Astrocyte (in vitro differentiated cells and primary cell): ENCODE measurements at regions not wholly inside any gene's neighbourhood (a gene's known extent, or its start where the extent isn't known, plus 50 kb on each side); places are given as distances from the start of the nearest gene placed in this dataset.

Experiments used
- DNase-seq: peaks from one replicate; pipeline ENCODE4 v3.0.0-alpha.2; 2010; ENCODE audit warnings: low read depth
- FAIRE-seq: peaks from 2 replicates; lab custom pipeline; 2011; peaks lifted over from hg19 to GRCh38; lab: Jason Lieb, UNC
- H2AFZ ChIP-seq: 2 replicates; pipeline ENCODE4 v1.6.0; 2012; ENCODE audit warnings: low read depth, low read length, inconsistent platforms
- H3K27ac ChIP-seq: 2 replicates; pipeline ENCODE4 v1.5.1; 2011; ENCODE audit warnings: low read depth, low read length, inconsistent platforms
- H3K27me3 ChIP-seq: 2 replicates; pipeline ENCODE4 v1.6.0; 2011; ENCODE audit warnings: low read length, inconsistent platforms; ENCODE audit not compliant: insufficient read depth
- H3K36me3 ChIP-seq: 2 replicates; pipeline ENCODE4 v1.5.1; 2011; ENCODE audit warnings: low read length, inconsistent platforms; ENCODE audit not compliant: insufficient read depth
- H3K4me1 ChIP-seq: 2 replicates; pipeline ENCODE4 v1.5.1; 2011; ENCODE audit warnings: low read length, inconsistent platforms; ENCODE audit not compliant: insufficient read depth
- H3K4me2 ChIP-seq: 2 replicates; pipeline ENCODE4 v1.6.0; 2012; ENCODE audit warnings: low read length, inconsistent platforms
- H3K4me3 ChIP-seq: 2 replicates; pipeline ENCODE4 v1.5.1; 2011; ENCODE audit warnings: low read depth, mild to moderate bottlenecking, low read length, inconsistent platforms; ENCODE audit not compliant: insufficient read depth
- H3K79me2 ChIP-seq: 2 replicates; pipeline ENCODE4 v1.6.0; 2012; ENCODE audit warnings: mild to moderate bottlenecking, low read length, inconsistent platforms; ENCODE audit not compliant: insufficient read depth
- H3K9ac ChIP-seq: 2 replicates; pipeline ENCODE4 v1.6.0; 2012; ENCODE audit warnings: mild to moderate bottlenecking, low read length, inconsistent platforms
- H3K9me3 ChIP-seq: 2 replicates; pipeline ENCODE4 v1.5.1; 2012; ENCODE audit warnings: low read depth, mild to moderate bottlenecking, low read length, inconsistent platforms; ENCODE audit not compliant: insufficient read depth
- H4K20me1 ChIP-seq: 2 replicates; pipeline ENCODE4 v1.6.0; 2012; ENCODE audit warnings: low read length, inconsistent platforms; ENCODE audit not compliant: insufficient read depth
- H3K27ac Mint-ChIP-seq: one replicate; pipeline ENCODE4 v1.8.0; 2021; ENCODE audit warnings: mild to moderate bottlenecking, mixed read lengths; ENCODE audit not compliant: unreplicated experiment
- H3K27me3 Mint-ChIP-seq: one replicate; pipeline ENCODE4 v1.8.0; 2021; ENCODE audit warnings: low read depth, mixed read lengths; ENCODE audit not compliant: unreplicated experiment
- H3K36me3 Mint-ChIP-seq: one replicate; pipeline ENCODE4 v1.8.0; 2021; ENCODE audit warnings: low read depth, mixed read lengths; ENCODE audit not compliant: unreplicated experiment
- H3K4me1 Mint-ChIP-seq: one replicate; pipeline ENCODE4 v1.8.0; 2021; ENCODE audit warnings: low read depth, mixed read lengths; ENCODE audit not compliant: unreplicated experiment
- H3K4me3 Mint-ChIP-seq: one replicate; pipeline ENCODE4 v1.8.0; 2021; ENCODE audit warnings: mild to moderate bottlenecking, moderate library complexity, mixed read lengths; ENCODE audit not compliant: unreplicated experiment
- H3K9me3 Mint-ChIP-seq: one replicate; pipeline ENCODE4 v1.8.0; 2021; ENCODE audit warnings: mild to moderate bottlenecking, mixed read lengths; ENCODE audit not compliant: unreplicated experiment
- CTCF ChIP-seq: IDR thresholded peaks from 2 replicates; pipeline ENCODE4 v1.5.1; 2011; ENCODE audit warnings: low read depth, mild to moderate bottlenecking, inconsistent platforms, low read length, moderate library complexity; ENCODE audit not compliant: insufficient read depth
- EZH2 ChIP-seq: IDR thresholded peaks from 2 replicates; pipeline ENCODE4 v1.6.1; 2012; ENCODE audit warnings: mild to moderate bottlenecking, low read length, inconsistent platforms; ENCODE audit not compliant: insufficient read depth

GRCh38 chr3:24573576-24573975 lies 78.9 kb upstream of the THRB start:
- H3K9me3 Mint-ChIP-seq = peaks cover 17% of the 10 kb centered on the region
- no peak overlapping the region for H3K27ac ChIP-seq
- H3K4me2 ChIP-seq = no peak overlapping the region
- H3K4me3 ChIP-seq = no peak overlapping the region
- no peaks in the 10 kb centered on the region for H3K27me3 ChIP-seq
- no peak overlapping the region for H3K9ac ChIP-seq
- DNase-seq (no peak), FAIRE-seq (no peak)
- H3K4me1 Mint-ChIP-seq = no peaks in the 10 kb centered on the region
- peaks cover 2% of the 10 kb centered on the region for H3K36me3 Mint-ChIP-seq
- no peaks in the 10 kb centered on the region for H3K4me1 ChIP-seq
- no peaks in the 10 kb centered on the region for H3K9me3 ChIP-seq
- H3K27ac Mint-ChIP-seq = no peak overlapping the region
- H2AFZ ChIP-seq = no peak overlapping the region
- TF ChIP-seq CTCF (no peak), EZH2 (no peak)
- no peaks in the 10 kb centered on the region for H4K20me1 ChIP-seq
- H3K79me2 ChIP-seq = no peaks in the 10 kb centered on the region
- peaks cover 2% of the 10 kb centered on the region for H3K27me3 Mint-ChIP-seq
- H3K4me3 Mint-ChIP-seq = no peak overlapping the region
- H3K36me3 ChIP-seq = no peaks in the 10 kb centered on the region

- no peak overlapping the region for H3K27ac ChIP-seq
- H3K79me2 ChIP-seq = no peaks in the 10 kb centered on the region
- no peaks in the 10 kb centered on the region for H3K9me3 ChIP-seq
- H3K4me3 ChIP-seq = no peak overlapping the region
- H3K4me1 Mint-ChIP-seq = peaks cover 2% of the 10 kb centered on the region
- no peaks in the 10 kb centered on the region for H3K27me3 ChIP-seq
- H3K4me3 Mint-ChIP-seq = no peak overlapping the region
- no peaks in the 10 kb centered on the region for H3K36me3 ChIP-seq
- no peaks in the 10 kb centered on the region for H3K9me3 Mint-ChIP-seq
- no peaks in the 10 kb centered on the region for H4K20me1 ChIP-seq
- no peaks in the 10 kb centered on the region for H3K27me3 Mint-ChIP-seq
- no peak overlapping the region for H3K27ac Mint-ChIP-seq
- H2AFZ ChIP-seq = no peak overlapping the region
- FAIRE-seq (no peak), DNase-seq (no peak)
- H3K9ac ChIP-seq = no peak overlapping the region
- no peaks in the 10 kb centered on the region for H3K36me3 Mint-ChIP-seq
- TF ChIP-seq EZH2 = no peak
- no peak for TF ChIP-seq CTCF
- H3K4me1 ChIP-seq = no peaks in the 10 kb centered on the region
- no peak overlapping the region for H3K4me2 ChIP-seq
These were observed 83.7 kb upstream of the THRB start for GRCh38 chr3:24578324-24578723.

- no peak overlapping the region for H3K27ac ChIP-seq
- Mint-ChIP-seq H3K9me3 (no peaks in the 10 kb centered on the region), H3K36me3 (no peaks in the 10 kb centered on the region), H3K27ac (no peak overlapping the region), H3K4me3 (no peak overlapping the region), H3K4me1 (peaks cover 2% of the 10 kb centered on the region), H3K27me3 (no peaks in the 10 kb centered on the region)
- TF ChIP-seq CTCF (no peak), EZH2 (no peak)
- no peaks in the 10 kb centered on the region for H3K27me3 ChIP-seq
- no peaks in the 10 kb centered on the region for H3K36me3 ChIP-seq
- no peak overlapping the region for H3K4me3 ChIP-seq
- no peak for FAIRE-seq
- no peak overlapping the region for H3K9ac ChIP-seq
- no peaks in the 10 kb centered on the region for H4K20me1 ChIP-seq
- H3K4me2 ChIP-seq = no peak overlapping the region
- H3K4me1 ChIP-seq = no peaks in the 10 kb centered on the region
- H3K9me3 ChIP-seq = no peaks in the 10 kb centered on the region
- DNase-seq = no peak
- H3K79me2 ChIP-seq = no peaks in the 10 kb centered on the region
- no peak overlapping the region for H2AFZ ChIP-seq
These were observed 84.3 kb upstream of the THRB start for GRCh38 chr3:24578951-24579421.
